OCI-LY3 (cell line): ENCODE measurements at regions not wholly inside any gene's neighbourhood (a gene's known extent, or its start where the extent isn't known, plus 50 kb on each side); places are given as distances from the start of the nearest gene placed in this dataset.

ENCODE experiments used
- EZH2phosphoT487 ChIP-seq: fragments of 200-600 bp; shearing (Covaris generic); IDR thresholded peaks from 2 replicates; pipeline ENCODE4 v1.6.1; 2018; ENCODE audit warnings: antibody characterized with exemption, mixed run types, low read depth
- TF ChIP-seq, protein P1 (sequence below): fragments of 200-600, 300-600 bp; sonication (generic); IDR thresholded peaks from 2 replicates; pipeline ENCODE4 v1.5.1; 2014; ENCODE audit warnings: antibody characterized with exemption, low read length, low read depth

- TF ChIP-seq, protein P1, sequence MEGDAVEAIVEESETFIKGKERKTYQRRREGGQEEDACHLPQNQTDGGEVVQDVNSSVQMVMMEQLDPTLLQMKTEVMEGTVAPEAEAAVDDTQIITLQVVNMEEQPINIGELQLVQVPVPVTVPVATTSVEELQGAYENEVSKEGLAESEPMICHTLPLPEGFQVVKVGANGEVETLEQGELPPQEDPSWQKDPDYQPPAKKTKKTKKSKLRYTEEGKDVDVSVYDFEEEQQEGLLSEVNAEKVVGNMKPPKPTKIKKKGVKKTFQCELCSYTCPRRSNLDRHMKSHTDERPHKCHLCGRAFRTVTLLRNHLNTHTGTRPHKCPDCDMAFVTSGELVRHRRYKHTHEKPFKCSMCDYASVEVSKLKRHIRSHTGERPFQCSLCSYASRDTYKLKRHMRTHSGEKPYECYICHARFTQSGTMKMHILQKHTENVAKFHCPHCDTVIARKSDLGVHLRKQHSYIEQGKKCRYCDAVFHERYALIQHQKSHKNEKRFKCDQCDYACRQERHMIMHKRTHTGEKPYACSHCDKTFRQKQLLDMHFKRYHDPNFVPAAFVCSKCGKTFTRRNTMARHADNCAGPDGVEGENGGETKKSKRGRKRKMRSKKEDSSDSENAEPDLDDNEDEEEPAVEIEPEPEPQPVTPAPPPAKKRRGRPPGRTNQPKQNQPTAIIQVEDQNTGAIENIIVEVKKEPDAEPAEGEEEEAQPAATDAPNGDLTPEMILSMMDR: no peak
- TF ChIP-seq EZH2phosphoT487: no peak
These were observed 180.6 kb upstream of the RBMS1 start for GRCh38 chr2:160674146-160674750.
